Suppressor macrophage treated with lipopolysaccharide for 1 hour (primary cell): ENCODE measurements at regions not wholly inside any gene's neighbourhood (a gene's known extent, or its start where the extent isn't known, plus 50 kb on each side); places are given as distances from the start of the nearest gene placed in this dataset.
"Not testable (repeated sequence)": the region's sequence is repeated elsewhere in the genome, so short reads cannot be mapped to it uniquely, and the experiment has no call there.

Experiments
- DNase-seq, 3 donors: peaks; one replicate each; pipeline ENCODE4 v3.0.0-alpha.2; 2020 to 2022

DNA sequence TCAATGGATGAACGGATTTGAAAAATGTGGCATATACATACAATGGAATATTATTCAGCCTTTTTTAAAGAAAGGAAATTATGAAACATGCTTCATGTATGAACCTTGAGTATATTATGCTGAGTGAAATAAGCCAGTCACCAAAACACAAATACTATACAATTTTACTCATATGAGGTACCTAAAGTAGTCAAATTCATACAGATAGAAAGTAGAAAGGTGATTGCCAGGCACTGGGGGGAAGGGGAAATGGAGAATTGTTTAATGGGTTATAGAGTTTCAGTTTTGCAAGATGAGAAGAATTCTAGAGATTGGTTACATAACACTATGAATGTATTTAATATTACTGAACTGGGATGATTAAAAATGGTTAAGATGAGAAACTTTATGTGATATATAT, 171.4 kb downstream of the TMTC3 start:
- no peak for DNase-seq

DNA sequence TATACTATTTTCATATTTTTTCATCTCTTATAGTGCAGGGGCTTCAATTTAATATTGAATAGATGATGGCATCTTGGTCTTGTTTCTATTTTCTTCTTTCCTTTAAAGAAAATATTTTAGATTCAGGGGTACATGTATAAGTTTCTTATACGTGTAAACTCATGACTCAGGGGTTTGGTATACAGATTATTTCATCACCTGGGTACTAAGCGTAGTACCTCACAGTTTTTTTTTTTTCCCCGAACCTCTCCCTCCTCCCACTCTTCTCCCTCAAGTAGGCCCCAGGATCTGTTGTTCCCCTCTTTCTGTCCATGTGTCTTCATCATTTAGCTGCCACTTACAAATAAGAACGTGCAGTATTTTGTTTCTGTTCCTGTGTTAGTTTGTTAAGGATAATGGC, 172.6 kb downstream of the TMTC3 start:
- no peak for DNase-seq

DNA sequence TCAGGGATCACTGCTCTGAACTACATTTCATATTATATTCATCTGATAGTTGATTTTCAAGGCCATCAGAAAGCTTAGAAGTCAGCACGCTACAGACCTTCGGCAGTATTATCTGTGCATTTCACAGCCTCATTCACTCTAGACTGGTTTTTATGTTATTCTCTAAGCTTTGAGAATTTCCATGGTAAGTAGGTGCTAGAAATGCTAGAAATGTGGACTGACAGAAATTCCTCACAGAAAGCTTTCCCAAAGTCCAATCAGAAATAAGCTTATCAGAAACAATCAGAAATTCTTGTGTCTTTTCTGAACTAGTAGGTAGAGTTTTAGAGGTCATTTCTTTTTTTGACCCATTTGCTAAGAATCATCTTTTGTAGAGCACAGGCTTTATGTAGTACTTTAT, 176.6 kb downstream of the TMTC3 start:
- DNase-seq: no peak

DNA sequence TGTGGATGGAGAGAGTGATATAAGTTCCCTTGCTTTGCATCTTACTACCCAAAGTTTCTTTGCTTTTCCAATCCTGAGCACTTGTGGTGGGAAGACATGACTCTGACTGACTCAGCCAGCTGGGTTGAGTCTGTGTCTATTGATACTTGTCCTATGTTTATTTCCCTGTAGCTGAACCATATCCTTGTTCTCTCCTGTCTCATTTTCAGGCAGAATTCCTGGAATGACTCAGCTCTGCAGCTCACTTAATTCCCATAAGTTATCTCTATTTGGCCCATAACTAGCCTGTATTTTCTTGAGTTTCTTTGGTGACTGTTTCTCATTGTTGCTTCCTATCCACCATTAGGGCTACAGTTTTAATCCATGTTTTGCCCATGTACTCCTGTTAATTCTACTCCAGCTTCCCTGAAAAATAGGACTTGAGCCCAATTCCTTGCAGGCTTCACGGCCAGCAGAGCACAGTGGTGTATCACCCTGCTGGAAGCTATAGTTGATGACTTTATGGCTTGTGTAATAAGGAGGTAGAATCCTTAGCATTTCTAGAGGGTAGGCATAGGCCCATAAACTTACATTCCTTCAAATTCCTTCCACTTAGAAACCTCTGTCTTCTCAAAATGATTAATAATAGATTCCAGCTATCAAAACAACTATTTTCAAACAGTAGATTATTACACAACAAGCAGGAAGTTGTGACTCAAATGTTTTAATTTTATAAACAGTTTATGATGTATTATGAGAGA, 183.1 kb downstream of the TMTC3 start:
- no peak for DNase-seq

DNA sequence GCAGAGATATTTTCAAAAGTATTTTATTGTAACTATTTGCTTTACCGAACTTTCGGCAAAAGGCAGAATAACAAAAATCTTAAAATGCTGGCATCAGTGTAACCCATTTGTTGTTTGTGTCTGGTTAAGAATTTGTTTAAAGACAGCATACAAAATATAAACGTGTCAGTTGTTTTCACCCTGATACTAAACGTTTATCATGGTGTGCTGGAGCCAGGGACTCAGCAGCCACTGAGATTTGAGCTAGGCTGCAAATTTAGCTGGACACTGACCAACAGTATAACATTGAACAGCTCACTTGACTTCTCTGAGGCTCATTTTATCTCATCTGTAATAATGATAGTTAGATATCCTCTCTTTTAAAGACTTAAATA, 183.7 kb downstream of the TMTC3 start:
- DNase-seq: no peak

DNA sequence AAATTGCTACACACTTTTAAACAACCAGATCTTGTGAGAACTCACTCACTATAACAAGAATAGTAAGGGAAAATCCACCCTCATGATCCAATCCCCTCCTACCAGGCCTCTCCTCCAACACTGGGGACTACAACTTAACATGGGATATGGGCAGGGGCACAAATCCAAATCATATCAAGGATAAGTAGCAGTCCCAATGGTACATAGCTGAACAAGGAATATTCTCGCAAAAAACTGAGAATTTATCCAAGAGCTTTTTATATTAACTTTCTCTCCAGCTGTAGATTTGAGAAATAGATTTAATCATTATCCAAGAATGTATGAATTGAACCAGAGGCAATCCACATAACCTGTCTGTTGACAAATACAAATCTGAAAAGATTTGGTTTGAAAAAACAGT, 185.2 kb downstream of the TMTC3 start:
- DNase-seq: peak in 2 of 3 donors; percentile 16 to 26

DNA sequence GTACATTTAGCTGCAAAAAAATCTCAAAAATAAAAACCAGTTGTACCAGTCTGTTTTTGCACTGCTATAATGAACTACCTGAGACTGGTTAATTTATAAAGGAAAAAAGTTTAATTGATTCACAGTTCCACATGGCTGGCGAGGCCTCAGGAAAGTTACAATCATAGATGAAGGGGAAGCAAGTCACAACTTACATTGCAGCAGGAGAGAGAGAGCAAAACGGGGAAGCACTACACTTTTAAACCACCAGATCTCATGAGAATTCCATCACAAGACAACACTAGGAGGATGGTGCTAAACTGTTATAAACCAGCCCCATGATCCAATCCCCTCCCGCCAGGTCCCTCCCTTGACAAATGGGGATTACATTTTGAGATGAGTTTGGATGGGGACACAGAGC, 186.0 kb downstream of the TMTC3 start:
- no peak for DNase-seq

DNA sequence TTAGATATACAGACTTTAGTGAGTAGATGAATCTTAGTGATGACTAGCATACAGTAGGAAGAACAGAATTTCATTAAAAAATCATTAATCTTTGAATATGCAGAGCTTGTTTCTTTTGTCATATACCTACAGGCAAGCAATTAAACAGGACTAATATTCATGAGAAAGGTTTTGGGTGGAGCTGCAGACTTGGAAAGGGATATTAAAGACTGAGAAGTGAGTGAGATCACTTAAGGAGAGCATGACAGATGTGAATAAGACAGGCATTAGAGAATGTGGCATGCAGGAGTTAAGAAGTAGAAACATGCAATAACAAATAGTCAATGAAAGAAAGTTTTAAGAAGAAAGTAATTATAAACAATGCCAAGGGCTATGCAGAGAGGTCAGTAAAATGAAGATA, 187.7 kb downstream of the TMTC3 start:
- DNase-seq: no peak

DNA sequence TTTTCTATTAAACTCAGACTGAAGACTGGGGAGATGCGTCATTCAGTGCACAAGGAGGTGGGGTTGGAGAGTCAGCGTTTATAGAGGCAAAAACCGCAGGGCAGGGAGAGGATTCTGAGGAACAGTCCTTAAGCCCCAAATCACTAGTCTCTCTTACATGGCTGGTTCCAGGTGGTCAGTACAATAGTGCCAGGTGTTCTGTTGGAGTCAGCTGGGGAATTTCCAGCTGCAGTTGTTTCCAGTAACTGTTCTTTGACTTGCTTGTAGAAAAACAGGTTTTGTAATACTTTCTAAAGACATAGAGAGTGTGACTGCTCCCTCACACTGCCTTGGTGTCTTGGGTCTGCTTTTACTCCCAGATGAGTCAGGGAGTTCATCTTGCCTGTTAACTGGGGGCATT, 192.2 kb downstream of the TMTC3 start:
- DNase-seq: no peak

DNA sequence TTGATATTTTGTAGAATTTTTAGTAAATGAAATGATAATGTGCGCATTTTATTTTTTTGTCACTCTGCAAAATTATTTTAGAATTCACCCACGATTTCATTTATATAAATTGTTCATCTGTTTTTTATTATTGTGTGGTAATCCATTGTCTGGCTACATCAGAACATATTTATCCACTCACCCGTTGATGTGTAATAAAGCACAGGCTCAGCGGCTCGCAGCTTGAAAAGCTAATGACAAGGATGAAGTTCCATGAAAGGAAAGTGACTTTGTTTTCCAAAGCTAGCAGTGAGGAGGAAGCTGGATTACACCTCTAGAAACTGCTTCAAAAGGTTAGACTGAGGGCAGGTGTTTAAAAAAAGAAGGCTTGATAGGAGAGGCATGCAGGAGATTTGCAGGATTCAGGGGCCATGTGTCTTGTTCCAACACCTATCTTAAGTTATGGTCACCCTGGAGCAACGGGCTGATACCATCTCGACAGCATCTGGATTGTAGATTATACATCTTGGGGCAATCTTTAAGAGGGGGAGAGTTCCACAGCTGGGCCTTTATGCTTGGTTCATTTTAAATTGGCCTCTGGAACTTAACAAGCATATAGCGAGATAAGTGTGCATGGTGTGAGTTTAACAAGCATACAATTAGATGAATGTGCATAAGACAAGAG, 194.1 kb downstream of the TMTC3 start:
- no peak for DNase-seq

DNA sequence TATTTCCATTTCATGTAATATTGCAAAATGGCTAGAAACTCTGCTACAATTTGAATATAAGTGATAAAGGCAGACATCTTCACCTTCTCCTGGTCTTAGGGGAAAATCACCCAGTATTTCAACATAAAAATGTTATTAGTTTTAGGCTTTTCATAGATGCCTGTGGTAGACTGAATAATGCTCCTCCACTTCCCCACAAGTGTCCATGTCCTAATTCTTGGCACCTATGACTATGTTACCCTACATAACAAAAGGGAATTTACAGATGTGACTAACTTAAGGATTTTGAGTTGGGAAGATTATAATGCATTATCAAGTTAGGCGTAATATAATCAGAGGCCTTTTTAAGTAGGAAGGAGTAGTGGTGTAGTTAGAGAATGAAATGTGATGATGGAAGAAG, 196.4 kb downstream of the TMTC3 start:
- no peak for DNase-seq

DNA sequence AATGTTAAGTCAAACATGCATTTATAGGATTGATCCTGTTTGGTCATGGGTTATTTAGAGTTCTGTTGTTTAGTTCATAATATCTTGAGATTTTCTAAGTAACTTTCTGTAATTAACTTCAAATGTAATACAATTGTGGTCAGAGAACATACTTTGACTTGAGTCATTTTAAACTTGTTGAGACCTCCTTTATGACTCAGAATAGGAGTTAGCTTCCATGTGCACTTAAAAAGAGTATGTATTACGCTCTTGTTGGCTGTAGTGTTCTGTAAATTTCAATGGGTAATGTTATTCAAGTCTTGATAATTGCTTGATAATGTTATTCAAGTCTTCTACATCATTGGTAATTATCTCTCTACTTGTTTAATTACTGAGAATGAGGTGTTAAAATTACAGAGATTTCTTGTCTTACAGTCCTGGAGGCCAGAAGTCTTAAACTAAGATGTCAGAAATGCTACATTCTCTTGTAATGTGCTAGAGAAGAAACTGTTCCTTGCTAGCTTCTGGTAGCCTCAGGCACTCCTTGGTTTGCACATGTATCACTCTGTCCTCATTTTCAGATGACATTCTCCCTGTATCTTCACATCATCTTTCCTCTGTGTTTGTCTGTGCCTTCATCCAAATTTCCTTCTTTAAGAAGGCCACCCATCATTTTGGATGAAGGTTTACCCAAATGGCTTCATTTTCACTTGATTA, 197.3 kb downstream of the TMTC3 start:
- DNase-seq: no peak

DNA sequence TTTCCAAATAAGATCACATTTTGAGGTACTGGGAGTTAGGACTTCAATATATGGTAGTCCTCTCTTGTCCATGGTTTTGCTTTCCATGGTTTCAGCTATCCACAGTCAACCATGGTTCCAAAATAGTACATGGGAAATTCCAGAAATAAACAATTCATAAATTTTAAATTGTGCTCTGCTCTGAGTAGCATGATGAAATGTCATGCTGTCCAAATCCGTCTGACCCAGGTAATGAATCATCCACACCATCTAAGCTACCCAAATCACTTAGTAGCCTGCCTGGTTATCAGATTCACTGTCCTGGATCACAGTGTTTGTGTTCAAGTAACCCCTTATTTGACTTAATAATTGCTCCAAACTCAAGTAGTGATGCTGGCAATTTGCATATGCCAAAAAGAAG, 197.9 kb downstream of the TMTC3 start:
- peak in 1 of 3 donors; percentile 10 for DNase-seq

DNA sequence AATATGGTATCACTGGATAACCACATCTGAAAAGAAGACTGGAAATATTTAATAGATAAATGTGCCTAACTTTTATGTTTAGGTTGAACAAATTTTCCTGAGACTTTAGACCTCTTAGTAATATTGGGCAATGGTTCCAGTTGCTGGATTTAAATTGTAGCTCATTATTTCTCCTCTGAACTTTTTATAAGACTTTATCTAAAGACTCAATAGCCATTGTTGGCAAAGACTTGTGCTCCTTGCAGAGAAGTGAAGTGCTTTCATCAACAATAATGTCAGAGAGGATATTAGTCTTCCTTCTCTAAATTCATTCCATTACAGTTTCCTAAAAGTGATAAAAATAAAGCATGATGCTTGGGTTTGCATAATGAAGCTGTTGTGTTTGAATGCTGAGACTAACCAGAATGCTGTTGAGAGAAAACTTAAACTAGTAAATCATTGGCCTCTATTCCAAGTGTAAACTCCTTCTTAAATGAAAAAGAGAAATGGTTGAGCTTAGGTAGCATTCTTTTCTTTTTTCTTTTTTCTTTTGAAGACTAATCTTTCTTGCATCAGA, 200.2 kb downstream of the TMTC3 start:
- no peak for DNase-seq

DNA sequence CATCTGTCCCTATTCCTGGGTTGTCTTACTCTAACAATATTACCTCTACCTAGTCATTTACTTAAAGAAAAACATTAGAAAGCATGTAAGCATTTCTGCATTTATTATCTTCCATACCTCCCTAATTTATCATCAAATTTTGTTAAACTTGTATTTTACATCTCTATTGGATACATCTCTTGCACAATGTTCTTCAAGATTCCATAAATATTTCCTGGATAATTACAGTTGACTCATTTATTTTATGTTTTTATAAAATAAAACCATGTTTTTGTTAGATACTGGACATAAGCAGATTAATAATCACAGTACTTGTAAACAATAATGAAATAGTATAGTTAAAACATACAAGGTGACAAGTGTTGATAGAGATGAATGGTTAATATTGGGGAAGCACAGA, 209.0 kb downstream of the TMTC3 start:
- no peak for DNase-seq

DNA sequence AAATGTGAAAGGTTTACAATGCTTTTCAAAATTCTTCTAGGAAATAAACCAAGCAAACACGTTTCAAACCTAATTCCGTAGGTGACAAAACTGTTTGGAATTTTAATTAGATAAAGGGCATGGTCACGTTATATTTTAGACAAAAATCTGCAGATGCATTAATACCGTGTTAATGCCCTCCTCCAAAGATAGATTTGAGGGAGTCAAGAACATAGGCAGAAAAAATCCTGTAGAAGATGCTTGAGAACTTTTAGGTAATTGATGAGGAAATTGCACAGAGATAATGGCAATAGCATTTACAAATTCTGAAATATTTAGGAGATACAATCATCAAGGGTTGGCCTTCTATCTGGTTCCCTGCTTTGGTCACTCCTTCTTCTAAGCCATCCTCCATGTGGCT, 212.6 kb downstream of the TMTC3 start:
- DNase-seq: no peak

DNA sequence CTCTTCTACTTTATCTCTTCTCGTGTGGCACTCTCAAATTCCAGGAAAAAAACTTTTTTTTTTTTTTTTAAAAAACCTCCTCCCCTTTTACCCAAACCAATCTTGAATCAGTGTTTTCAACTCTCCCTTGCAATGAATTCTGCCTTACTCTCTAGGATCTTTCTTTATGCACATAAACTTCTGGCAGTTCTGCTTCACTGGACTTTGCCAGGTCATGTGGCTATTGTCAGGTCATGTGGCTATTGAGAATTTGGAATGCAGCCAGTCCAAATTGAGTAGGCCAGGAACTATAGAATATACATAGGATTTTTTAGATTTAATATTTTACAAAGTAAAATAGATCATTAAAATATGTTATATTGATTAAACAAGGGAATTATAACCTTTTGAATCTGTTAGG, 218.2 kb downstream of the TMTC3 start:
- no peak for DNase-seq

DNA sequence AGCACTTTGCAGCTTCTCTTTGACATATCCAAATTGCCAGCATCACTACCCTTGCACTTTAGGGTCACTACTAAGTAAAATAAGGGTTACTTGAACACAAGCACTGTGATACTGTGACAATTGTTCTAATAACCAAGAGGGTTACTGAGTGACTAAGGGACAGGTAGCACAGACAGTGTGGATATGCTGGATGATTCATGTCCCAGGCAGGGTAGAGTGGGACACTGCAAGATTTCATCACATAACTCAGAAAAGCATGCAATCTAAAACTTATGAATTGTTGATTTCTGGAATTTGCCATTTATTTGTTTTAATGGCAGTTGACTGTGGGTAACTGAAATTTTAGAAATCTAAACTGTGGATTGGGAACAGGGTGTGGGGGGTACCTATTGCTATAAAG, 218.8 kb downstream of the KITLG start:
- DNase-seq: no peak

DNA sequence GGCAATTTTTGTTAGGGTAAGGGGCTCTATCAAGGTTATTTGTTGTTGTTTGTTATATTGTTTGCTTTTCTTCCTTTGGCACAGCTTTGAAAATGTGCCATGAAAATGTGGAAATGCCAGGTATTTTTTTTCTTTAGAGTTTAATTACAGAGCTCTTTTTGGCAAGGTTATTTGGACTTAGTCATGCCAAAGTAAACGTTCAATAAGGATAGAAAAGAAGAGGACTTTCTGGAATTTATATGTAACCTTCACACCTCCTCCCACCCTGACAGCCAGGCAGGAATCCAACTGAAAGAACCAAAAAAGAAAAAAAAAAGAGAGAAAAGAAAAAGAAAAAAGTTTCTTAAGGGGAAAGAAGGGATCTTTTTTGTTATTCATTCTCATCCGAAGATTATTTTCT, 217.8 kb downstream of the KITLG start:
- no peak for DNase-seq

DNA sequence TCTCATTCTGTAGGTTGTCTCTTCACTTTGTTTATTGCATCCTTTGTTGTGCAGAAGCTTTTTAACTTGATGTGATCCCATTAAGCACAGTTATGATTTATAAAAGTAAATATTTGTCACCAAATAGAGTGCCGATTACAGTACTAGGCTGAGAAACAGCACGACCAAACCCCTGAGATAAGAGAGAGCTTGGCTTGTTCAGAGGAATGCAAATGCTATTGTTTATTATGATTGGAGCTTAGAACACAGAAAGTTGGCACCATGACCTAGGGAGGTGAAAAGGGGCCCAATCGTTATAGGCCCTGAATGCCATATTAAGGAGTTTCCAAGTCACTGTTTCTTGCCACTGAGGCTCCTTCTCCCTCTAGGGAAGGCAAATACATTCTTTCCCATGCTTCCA, 214.9 kb downstream of the KITLG start:
- DNase-seq: no peak

DNA sequence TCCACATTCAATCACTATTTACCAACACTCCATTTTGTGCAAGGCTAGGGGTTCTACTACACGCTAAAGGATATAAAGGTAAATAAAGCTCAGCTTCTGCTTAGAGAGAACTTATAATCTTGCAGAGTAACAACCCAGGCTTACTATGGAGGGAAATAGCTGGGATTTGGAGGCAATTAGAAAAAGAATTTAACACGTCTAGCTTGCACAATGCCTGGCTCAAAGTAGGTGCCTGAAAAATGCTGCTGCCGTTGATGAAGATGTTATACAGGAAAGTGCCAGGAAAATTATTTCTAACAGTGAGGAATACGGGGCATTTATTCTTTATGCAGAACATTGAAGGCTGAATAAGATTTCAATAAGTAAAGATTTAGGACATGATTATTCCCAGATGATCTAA, 214.2 kb downstream of the KITLG start:
- DNase-seq: no peak

DNA sequence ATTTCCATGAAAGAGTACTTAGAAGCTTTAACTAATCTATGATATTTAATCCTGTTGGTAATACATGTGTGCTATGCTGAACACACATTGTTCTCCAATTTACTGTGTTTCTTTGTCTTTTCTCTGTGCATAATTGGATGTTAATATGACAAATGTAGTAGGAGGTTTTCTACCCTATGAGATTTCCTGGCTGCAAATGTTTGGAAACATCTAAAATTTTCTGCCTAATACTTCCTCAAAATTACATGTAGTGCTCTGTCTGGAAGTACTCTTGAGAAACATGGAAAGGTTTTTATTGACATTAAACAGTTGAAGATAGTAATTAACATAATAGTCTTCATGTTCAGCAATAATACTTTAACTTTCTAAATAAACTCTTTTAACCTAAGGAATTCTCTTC, 213.0 kb downstream of the KITLG start:
- peak; percentile 23 to 63 (median 53) for DNase-seq

DNA sequence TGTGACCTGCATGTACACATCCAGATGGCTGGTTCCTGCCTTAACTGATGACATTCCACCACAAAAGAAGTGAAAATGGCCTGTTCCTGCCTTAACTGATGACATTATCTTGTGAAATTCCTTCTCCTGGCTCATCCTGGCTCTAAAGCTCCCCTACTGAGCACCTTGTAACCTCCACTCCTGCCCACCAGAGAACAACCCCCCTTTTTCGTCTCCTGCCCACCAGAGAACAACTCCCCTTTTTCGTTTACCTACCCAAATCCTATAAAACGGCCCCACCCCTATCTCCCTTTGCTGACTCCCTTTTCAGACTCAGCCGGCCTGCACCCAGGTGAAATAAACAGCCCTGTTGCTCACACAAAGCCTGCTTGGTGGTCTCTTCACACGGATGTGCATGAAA, 212.2 kb downstream of the KITLG start:
- not testable (repeated sequence) for DNase-seq
